ENCODE measurements at regions not wholly inside any gene's neighbourhood (a gene's known extent, or its start where the extent isn't known, plus 50 kb on each side); places are given as distances from the start of the nearest gene placed in this dataset.

GRCh38 chr1:217032715-217033367 is 309.6 kb upstream of the ESRRG start:
- Histone ChIP-seq H3F3A (ENCODE audit: control insufficient read depth, insufficient read depth) (no peaks in the 10 kb centered on the region), H3K4me2 (ENCODE audit: low read length) (no peak overlapping the region), H4K20me1 (ENCODE audit: control insufficient read depth, insufficient read depth, low read depth, low read length) (no peaks in the 10 kb centered on the region), H3K27me3 (ENCODE audit: control insufficient read depth, low read length) (no peaks in the 10 kb centered on the region), H3K36me3 (ENCODE audit: control insufficient read depth, low read length) (no peaks in the 10 kb centered on the region), H3K79me2 (ENCODE audit: control insufficient read depth, low read length) (no peaks in the 10 kb centered on the region), H3K4me1 (ENCODE audit: control insufficient read depth, low read length) (peaks cover 3% of the 10 kb centered on the region), H3K4me3 (ENCODE audit: low read length) (no peak overlapping the region), H3K27ac (ENCODE audit: low read depth, low read length) (no peak overlapping the region), H3K9me2 (replicated peaks; ENCODE audit: control insufficient read depth, low read length) (no peaks in the 10 kb centered on the region), H3K9me3 (ENCODE audit: control insufficient read depth, insufficient read depth, low read length) (no peaks in the 10 kb centered on the region)
- TF ChIP-seq CTCF (IDR thresholded peaks at IDR 0.05; ENCODE audit: low read depth, low read length, poor library complexity, severe bottlenecking) (no peak), EZH2phosphoT487 (IDR thresholded peaks at IDR 0.05; ENCODE audit: borderline replicate concordance, low read length) (no peak)

- Histone ChIP-seq H3K4me2 (ENCODE audit: low read length) (no peak overlapping the region), H3K27me3 (ENCODE audit: control insufficient read depth, low read length) (no peaks in the 10 kb centered on the region), H3K27ac (ENCODE audit: low read depth, low read length) (no peak overlapping the region)
These were observed 306.3 kb upstream of the ESRRG start for GRCh38 chr1:217029281-217030157.

GRCh38 chr1:217027403-217028080 is 304.3 kb upstream of the ESRRG start:
- H3K79me2 ChIP-seq (ENCODE audit: control insufficient read depth, low read length): no peaks in the 10 kb centered on the region
- H3K27ac ChIP-seq (ENCODE audit: low read depth, low read length): peak overlapping the region; percentile 52
- peak overlapping the region; percentile 54 for H3K4me2 ChIP-seq (ENCODE audit: low read length)
- no peaks in the 10 kb centered on the region for H3K27me3 ChIP-seq (ENCODE audit: control insufficient read depth, low read length)
- H4K20me1 ChIP-seq (ENCODE audit: control insufficient read depth, insufficient read depth, low read depth, low read length): no peaks in the 10 kb centered on the region
- peaks cover 18% of the 10 kb centered on the region for H3K4me1 ChIP-seq (ENCODE audit: control insufficient read depth, low read length)
- H3K4me3 ChIP-seq (ENCODE audit: low read length): peak overlapping the region; percentile 21; the same call in 1 of the 2 replicates
- H3K9me2 ChIP-seq (replicated peaks; ENCODE audit: control insufficient read depth, low read length): no peaks in the 10 kb centered on the region
- no peaks in the 10 kb centered on the region for H3F3A ChIP-seq (ENCODE audit: control insufficient read depth, insufficient read depth)
- no peaks in the 10 kb centered on the region for H3K9me3 ChIP-seq (ENCODE audit: control insufficient read depth, insufficient read depth, low read length)
- TF ChIP-seq EZH2phosphoT487 (IDR thresholded peaks at IDR 0.05; ENCODE audit: borderline replicate concordance, low read length) (no peak), CTCF (IDR thresholded peaks at IDR 0.05; ENCODE audit: low read depth, low read length, poor library complexity, severe bottlenecking) (no peak)
- H3K36me3 ChIP-seq (ENCODE audit: control insufficient read depth, low read length): no peaks in the 10 kb centered on the region

More at GRCh38 chr1:217029281-217030157, 306.3 kb upstream of the ESRRG start:
- Histone ChIP-seq H3K4me1 (ENCODE audit: control insufficient read depth, low read length) (peaks cover 18% of the 10 kb centered on the region), H3K9me3 (ENCODE audit: control insufficient read depth, insufficient read depth, low read length) (no peaks in the 10 kb centered on the region), H3F3A (ENCODE audit: control insufficient read depth, insufficient read depth) (no peaks in the 10 kb centered on the region), H3K9me2 (replicated peaks; ENCODE audit: control insufficient read depth, low read length) (no peaks in the 10 kb centered on the region), H4K20me1 (ENCODE audit: control insufficient read depth, insufficient read depth, low read depth, low read length) (no peaks in the 10 kb centered on the region), H3K4me3 (ENCODE audit: low read length) (no peak overlapping the region), H3K79me2 (ENCODE audit: control insufficient read depth, low read length) (no peaks in the 10 kb centered on the region), H3K36me3 (ENCODE audit: control insufficient read depth, low read length) (no peaks in the 10 kb centered on the region)
- TF ChIP-seq EZH2phosphoT487 (IDR thresholded peaks at IDR 0.05; ENCODE audit: borderline replicate concordance, low read length) (no peak), CTCF (IDR thresholded peaks at IDR 0.05; ENCODE audit: low read depth, low read length, poor library complexity, severe bottlenecking) (no peak)

All from DOHH2 (cell line).